HepG2 (cell line): ENCODE measurements at regions not wholly inside any gene's neighbourhood (a gene's known extent, or its start where the extent isn't known, plus 50 kb on each side); places are given as distances from the start of the nearest gene placed in this dataset.

Experiments
- BRF2 ChIP-seq: sonication (generic); formaldehyde crosslinking; IDR thresholded peaks from 2 replicates; pipeline ENCODE4 v1.8.1; 2022; ENCODE audit warnings: mild to moderate bottlenecking, missing genetic modification reagents
- DBP ChIP-seq: sonication (generic); formaldehyde crosslinking; IDR thresholded peaks from 2 replicates; pipeline ENCODE4 v1.4.0; 2020; ENCODE audit warnings: missing genetic modification reagents; ENCODE audit errors: not compliant biosample characterization
- DNMT3B ChIP-seq: conservative IDR thresholded peaks from 2 replicates; pipeline ENCODE4 v1.6.1; 2016; ENCODE audit warnings: missing biosample characterization, control low read depth
- ELK4 ChIP-seq: sonication (generic); formaldehyde crosslinking; IDR thresholded peaks from 2 replicates; pipeline ENCODE4 v1.9.0; 2021; ENCODE audit warnings: missing genetic modification reagents, borderline replicate concordance
- FOSL2 ChIP-seq: sonication (generic); formaldehyde crosslinking; IDR thresholded peaks from 2 replicates; pipeline ENCODE4 v1.4.0; 2020; ENCODE audit warnings: missing genetic modification reagents
- KDM6A ChIP-seq: IDR thresholded peaks from 2 replicates; pipeline ENCODE4 v1.6.1; 2016; ENCODE audit warnings: low read depth
- MTF1 ChIP-seq: sonication (generic); formaldehyde crosslinking; IDR thresholded peaks from 2 replicates; pipeline ENCODE4 v1.5.0; 2020; ENCODE audit warnings: missing genetic modification reagents
- POLR2AphosphoS2 ChIP-seq: IDR thresholded peaks from 2 replicates; pipeline ENCODE4 v1.6.1; 2011; ENCODE audit warnings: low read depth, low read length, improper control_type of control experiment
- PTBP1 ChIP-seq: fragments of 200-400 bp; formaldehyde crosslinking; IDR thresholded peaks from 2 replicates; pipeline ENCODE4 v1.6.1; 2018; ENCODE audit warnings: low read length, low read depth; ENCODE audit not compliant: poor library complexity, severe bottlenecking
- SAFB2 ChIP-seq: sonication (generic); formaldehyde crosslinking; IDR thresholded peaks from 2 replicates; pipeline ENCODE4 v1.5.1; 2020; ENCODE audit warnings: missing genetic modification reagents, low read depth, mild to moderate bottlenecking, borderline replicate concordance
- SOX13 ChIP-seq, 3 experiments: fragments of 450-650 bp in 1 of 3; sonication (generic) in 1 of 3; formaldehyde crosslinking in 1 of 3; IDR thresholded peaks in 2 of 3; conservative IDR thresholded peaks in 1 of 3; 2 replicates each; pipeline versions ENCODE4 v1.5.0 to v1.6.1; 2016 to 2020; ENCODE audit warnings: antibody characterized with exemption in 1 of 3, mild to moderate bottlenecking in 1 of 3, missing compliant biosample characterization in 1 of 3, missing genetic modification reagents in 1 of 3, moderate library complexity in 1 of 3
- TOPORS ChIP-seq: sonication (generic); formaldehyde crosslinking; IDR thresholded peaks from 2 replicates; pipeline ENCODE4 v1.8.0; 2023; ENCODE audit warnings: mild to moderate bottlenecking, missing genetic modification reagents
- WIZ ChIP-seq: sonication (generic); formaldehyde crosslinking; IDR thresholded peaks from 2 replicates; pipeline ENCODE4 v1.5.1; 2020; ENCODE audit warnings: mild to moderate bottlenecking, missing genetic modification reagents
- ZBTB4 ChIP-seq: sonication (generic); formaldehyde crosslinking; IDR thresholded peaks from 2 replicates; pipeline ENCODE4 v1.4.0; 2020; ENCODE audit warnings: missing genetic modification reagents, mild to moderate bottlenecking, borderline replicate concordance
- ZNF317 ChIP-seq: sonication (generic); formaldehyde crosslinking; IDR thresholded peaks from 2 replicates; pipeline ENCODE4 v1.5.0; 2020; ENCODE audit warnings: mild to moderate bottlenecking, missing genetic modification reagents
- ZNF513 ChIP-seq: sonication (generic); formaldehyde crosslinking; conservative IDR thresholded peaks from 2 replicates; pipeline ENCODE4 v1.5.0; 2020; ENCODE audit warnings: missing genetic modification reagents
- ZNF577 ChIP-seq: sonication (generic); formaldehyde crosslinking; IDR thresholded peaks from 2 replicates; pipeline ENCODE4 v1.4.0; 2020; ENCODE audit warnings: mild to moderate bottlenecking, low read depth, missing genetic modification reagents, borderline replicate concordance
- ZNF639 ChIP-seq: conservative IDR thresholded peaks from 2 replicates; pipeline ENCODE4 v1.6.1; 2018; ENCODE audit warnings: missing genetic modification reagents
- ZNF83 ChIP-seq: sonication (generic); formaldehyde crosslinking; IDR thresholded peaks from 2 replicates; pipeline ENCODE4 v1.4.0; 2020; ENCODE audit warnings: missing genetic modification reagents, mild to moderate bottlenecking, borderline replicate concordance

GRCh38 chr2:43005245-43005974 is 213.0 kb upstream of the HAAO start (continued):
- 0 out of 2 replicates have a peak, but pooled peaks have one; percentile 28 for TF ChIP-seq BRF2
- TF ChIP-seq KDM6A (CRISPR knock-in tag), result peak; percentile 65
- TF ChIP-seq MTF1 (CRISPR knock-in tag), result no peak
- TF ChIP-seq ZNF639 (CRISPR knock-in tag), result peak; percentile 39
- no peak for TF ChIP-seq POLR2AphosphoS2
- TF ChIP-seq ZNF577 (CRISPR knock-in tag), result no peak
- no peak for TF ChIP-seq DNMT3B (CRISPR knock-in tag)
- no peak for TF ChIP-seq PTBP1
- peak; percentile 57; the same call in 1 of the 2 replicates for TF ChIP-seq ZBTB4
- peak; percentile 17; the same call in 1 of the 2 replicates for TF ChIP-seq TOPORS (CRISPR knock-in tag)
- peak; percentile 38; the same call in 1 of the 2 replicates for TF ChIP-seq SOX13 (IDR thresholded peaks at IDR 0.05)
- peak in 1 of 2 experiments; percentile 90; a peak in 2 of 4 replicates for TF ChIP-seq SOX13 (CRISPR knock-in tag; conservative IDR thresholded peaks at IDR 0.05 in 1 of 2, IDR thresholded peaks at IDR 0.05 in 1 of 2)
- TF ChIP-seq ELK4 (CRISPR knock-in tag), result no peak
- TF ChIP-seq FOSL2, result peak; percentile 80
- TF ChIP-seq WIZ (CRISPR knock-in tag), result no peak; the same call in 1 of the 2 replicates
- no peak; the same call in 1 of the 2 replicates for TF ChIP-seq SAFB2
- TF ChIP-seq ZNF513 (CRISPR knock-in tag), result no peak
- TF ChIP-seq DBP (CRISPR knock-in tag), result no peak
- TF ChIP-seq ZNF83 (CRISPR knock-in tag), result no peak
- peak; percentile 91 for TF ChIP-seq ZNF317
